K562 (cell line): ENCODE measurements at regions not wholly inside any gene's neighbourhood (a gene's known extent, or its start where the extent isn't known, plus 50 kb on each side); places are given as distances from the start of the nearest gene placed in this dataset.

Experiments
- ATAC-seq: fragments of 200-7000 bp; cut with Tn5 transposase; 3 replicates; pipeline ENCODE4 v1.9.1; 2020; ENCODE audit warnings: moderate library complexity
- BruUV-seq: library from RNA; stranded (reverse); fragments of 400-500 nt; replicated peaks from 2 replicates; lab custom pipeline; 2021; lab: Mats Ljungman, UMichigan
- CTCF ChIA-PET: fragments of 300-600 bp; formaldehyde crosslinking; extraction: SDS; loops from one replicate; lab custom pipeline; 2021; ENCODE audit warnings: low intra/inter-chr PET ratio; lab: Yijun Ruan, JAX
- POLR2A ChIA-PET: fragments of 300-600, 350-650 bp; sonication (Branson Sonifier 250); formaldehyde crosslinking; extraction: SDS; loops from one replicate; lab custom pipeline; 2021; ENCODE audit warnings: antibody characterized with exemption, inconsistent platforms; lab: Yijun Ruan, JAX
- DNase-seq, 4 experiments: peaks; one replicate each; pipeline versions ENCODE4 v3.0.0 to v3.0.0-alpha.2; 2011 to 2018; ENCODE audit warnings: low spot score in 3 of 4, mixed read lengths in 3 of 4; ENCODE audit errors: extremely low read depth in 1 of 4
- FAIRE-seq: peaks from 2 replicates; lab custom pipeline; 2011; peaks lifted over from hg19 to GRCh38; lab: Jason Lieb, UNC
- H2AFZ ChIP-seq: 2 replicates; pipeline ENCODE4 v1.6.0; 2011; ENCODE audit warnings: low read depth, low read length, control low read depth, inconsistent platforms
- H3K27ac ChIP-seq: fragments of 200-600 bp; 3 replicates; pipeline ENCODE4 v1.8.0; 2011; ENCODE audit warnings: low read depth, mild to moderate bottlenecking, control low read depth, inconsistent platforms, low read length, moderate library complexity, mixed read lengths; ENCODE audit errors: extremely low read depth
- H3K27me3 ChIP-seq, 2 experiments: fragments of 300-600 bp in 1 of 2; 2 replicates in 1 of 2; 3 replicates in 1 of 2; pipeline versions ENCODE4 v1.6.0 to v1.8.0; 2011; ENCODE audit warnings: inconsistent platforms in 2 of 2, low read length in 2 of 2, mild to moderate bottlenecking in 1 of 2, mixed read lengths in 1 of 2, moderate library complexity in 1 of 2; ENCODE audit not compliant: control insufficient read depth in 2 of 2, insufficient read depth in 2 of 2
- H3K36me3 ChIP-seq: fragments of 300-600 bp; 3 replicates; pipeline ENCODE4 v1.8.0; 2011; ENCODE audit warnings: mild to moderate bottlenecking, low read length, inconsistent platforms; ENCODE audit not compliant: control insufficient read depth, insufficient read depth
- H3K4me1 ChIP-seq, 2 experiments: fragments of 200-600 bp in 1 of 2; replicated peaks in 1 of 2; 2 replicates in 1 of 2; 3 replicates in 1 of 2; pipeline versions ENCODE4 v1.5.1 to v1.8.0; 2011; ENCODE audit warnings: inconsistent platforms in 2 of 2, low read length in 2 of 2, mild to moderate bottlenecking in 1 of 2, mixed read lengths in 1 of 2, moderate library complexity in 1 of 2; ENCODE audit not compliant: control insufficient read depth in 2 of 2, insufficient read depth in 2 of 2
- H3K4me2 ChIP-seq: 2 replicates; pipeline ENCODE4 v1.6.1; 2011; ENCODE audit warnings: low read length, control low read depth, inconsistent platforms, mixed read lengths; ENCODE audit not compliant: insufficient read depth
- H3K4me3 ChIP-seq: fragments of 200-600 bp; sonication (generic), shearing (Covaris generic); 2 replicates; pipeline ENCODE4 v1.5.1; 2016; ENCODE audit warnings: control low read depth, inconsistent platforms
- H3K79me2 ChIP-seq: fragments of 200-600 bp; 3 replicates; pipeline ENCODE4 v1.8.0; 2011; ENCODE audit warnings: low read length, inconsistent platforms; ENCODE audit not compliant: control insufficient read depth, insufficient read depth
- H3K9ac ChIP-seq, 2 experiments: 2 replicates each; pipeline versions ENCODE4 v1.6.0 to v1.6.1; 2011; ENCODE audit warnings: low read depth in 2 of 2, low read length in 2 of 2, control low read depth in 1 of 2, inconsistent platforms in 1 of 2, mild to moderate bottlenecking in 1 of 2, mixed read lengths in 1 of 2; ENCODE audit not compliant: insufficient read depth in 1 of 2
- H3K9me1 ChIP-seq: one replicate; pipeline ENCODE4 v1.6.0; 2011; ENCODE audit warnings: inconsistent platforms, mild to moderate bottlenecking, low read length, moderate library complexity; ENCODE audit not compliant: control insufficient read depth, insufficient read depth
- H3K9me3 ChIP-seq: replicated peaks from 2 replicates; pipeline ENCODE4 v1.5.1; 2011; ENCODE audit warnings: low read depth, low read length, inconsistent platforms; ENCODE audit not compliant: control insufficient read depth, insufficient read depth
- H4K20me1 ChIP-seq: replicated peaks from 2 replicates; pipeline ENCODE4 v1.6.1; 2011; ENCODE audit warnings: low read length, inconsistent platforms, mixed read lengths; ENCODE audit not compliant: control insufficient read depth, insufficient read depth
- BACH1 ChIP-seq: fragments of 200-800 bp; sonication (Bioruptor generic); IDR thresholded peaks from 2 replicates; pipeline ENCODE4 v1.6.1; 2016; ENCODE audit warnings: missing genetic modification characterization, missing compliant biosample characterization
- CBX5 ChIP-seq: IDR thresholded peaks from 2 replicates; pipeline ENCODE4 v1.6.1; 2014; ENCODE audit warnings: low read depth, borderline replicate concordance
- DMBX1 ChIP-seq: fragments of 250-450 bp; sonication (Bioruptor Pico); IDR thresholded peaks from 2 replicates; pipeline ENCODE4 v1.8.0; 2022; ENCODE audit warnings: inconsistent platforms, mild to moderate bottlenecking, moderate library complexity, borderline replicate concordance
- EP400 ChIP-seq: fragments of 450-650 bp; IDR thresholded peaks from 2 replicates; pipeline ENCODE4 v1.6.1; 2017; ENCODE audit warnings: antibody characterized with exemption, mild to moderate bottlenecking, moderate library complexity
- GABPB2 ChIP-seq: fragments of 250-450 bp; sonication (Bioruptor Pico); conservative IDR thresholded peaks from 2 replicates; pipeline ENCODE4 v1.5.1; 2021; ENCODE audit warnings: mild to moderate bottlenecking
- MLX ChIP-seq, 2 experiments: fragments of 450-650 bp in 1 of 2; sonication (generic) in 1 of 2; formaldehyde crosslinking; conservative IDR thresholded peaks; 2 replicates each; pipeline versions ENCODE4 v1.4.0 to v1.8.1; 2020 to 2022; ENCODE audit warnings: mild to moderate bottlenecking in 1 of 2, missing genetic modification reagents in 1 of 2
- PCBP1 ChIP-seq: fragments of 200-400 bp; formaldehyde crosslinking; IDR thresholded peaks from 2 replicates; pipeline ENCODE4 v1.6.1; 2018; ENCODE audit warnings: mild to moderate bottlenecking, low read depth, low read length; ENCODE audit not compliant: poor library complexity, severe bottlenecking
- TAF1 ChIP-seq: IDR thresholded peaks from 2 replicates; pipeline ENCODE4 v1.6.1; 2011; ENCODE audit warnings: mild to moderate bottlenecking, low read length, moderate library complexity; ENCODE audit not compliant: insufficient read depth, control insufficient read depth, severe bottlenecking; ENCODE audit errors: extremely low read depth
- TAF7 ChIP-seq: fragments of 450-650 bp; IDR thresholded peaks from 2 replicates; pipeline ENCODE4 v1.6.1; 2016; ENCODE audit warnings: missing genetic modification characterization, missing compliant biosample characterization
- THAP12 ChIP-seq: fragments of 250-450 bp; sonication (Bioruptor Pico); IDR thresholded peaks from 2 replicates; pipeline ENCODE4 v1.9.0; 2021; ENCODE audit warnings: mild to moderate bottlenecking, inconsistent platforms
- WHSC1 ChIP-seq: IDR thresholded peaks from one replicate; pipeline ENCODE4 v1.6.1; 2012; ENCODE audit warnings: low read length, control low read depth, inconsistent platforms
- ZEB2 ChIP-seq: fragments of 450-650 bp; IDR thresholded peaks from 2 replicates; pipeline ENCODE4 v1.6.1; 2016
- ZNF398 ChIP-seq: fragments of 250-450 bp; sonication (Bioruptor Pico); IDR thresholded peaks from 2 replicates; pipeline ENCODE4 v1.8.0; 2021; ENCODE audit warnings: moderate library complexity, mild to moderate bottlenecking, inconsistent platforms
- ZNF431 ChIP-seq: sonication (generic); formaldehyde crosslinking; IDR thresholded peaks from 2 replicates; pipeline ENCODE4 v1.8.0; 2022; ENCODE audit warnings: mild to moderate bottlenecking, missing genetic modification reagents
- ZNF655 ChIP-seq: fragments of 250-450 bp; sonication (Bioruptor Pico); IDR thresholded peaks from 2 replicates; pipeline ENCODE4 v1.5.0; 2021
- ZNF707 ChIP-seq: fragments of 250-450 bp; sonication (Bioruptor Pico); conservative IDR thresholded peaks from 2 replicates; pipeline ENCODE4 v1.8.0; 2022; ENCODE audit warnings: inconsistent platforms, mild to moderate bottlenecking, moderate library complexity
- WGBS: fragments of 100-300 bp; shearing (Covaris generic); methylation state at CpG from one replicate; pipeline ENCODE4 v1.1.6; 2016; ENCODE audit warnings: low coverage, mixed read lengths; ENCODE audit not compliant: insufficient coverage; ENCODE audit errors: missing lambda C conversion rate; 5-methylcytosine and 5-hydroxymethylcytosine counted together
- in situ Hi-C: fragments of 300-500 bp; cut with MboI; formaldehyde crosslinking; loops from 4 replicates; pipeline ENCODE4 v1.15.0; 2018; ENCODE audit warnings: inconsistent platforms, mixed read lengths
- intact Hi-C: fragments of 100-400 bp; cut with micrococcal nuclease; formaldehyde crosslinking; loops from 2 replicates; pipeline ENCODE4 v1.14.2; 2022

GRCh38 chr2:180570864-180571263, 409.5 kb upstream of the UBE2E3 start (continued):
- no peak for TF ChIP-seq THAP12 (CRISPR knock-in tag)
- TF ChIP-seq TAF1: no peak
- no peak for TF ChIP-seq TAF7 (tag)
- no peak for TF ChIP-seq CBX5
- TF ChIP-seq EP400: no peak
- no peak for TF ChIP-seq GABPB2 (CRISPR knock-in tag)
- TF ChIP-seq ZNF707 (CRISPR knock-in tag): no peak

GRCh38 chr2:180564051-180564450, 416.4 kb upstream of the UBE2E3 start:
- ATAC-seq: no peak
- H3K4me1 ChIP-seq: no peaks in the 10 kb centered on the region
- H3K79me2 ChIP-seq: no peaks in the 10 kb centered on the region
- intact Hi-C loops: no loop called here
- H3K27ac ChIP-seq: no peak overlapping the region
- no peaks in the 10 kb centered on the region for H4K20me1 ChIP-seq
- H3K27me3 ChIP-seq: no peaks in the 10 kb centered on the region
- H2AFZ ChIP-seq: no peak overlapping the region
- H3K36me3 ChIP-seq: no peaks in the 10 kb centered on the region
- no peaks in the 10 kb centered on the region for H3K9me1 ChIP-seq
- no peak for DNase-seq
- no peak overlapping the region for H3K4me2 ChIP-seq
- no peak overlapping the region for H3K4me3 ChIP-seq
- BruUV-seq: no TSS peak
- no peaks in the 10 kb centered on the region; the same call in 1 of the 2 replicates for H3K9me3 ChIP-seq
- CTCF ChIA-PET: no interaction called here
- POLR2A ChIA-PET: no interaction called here
- in situ Hi-C loops: no loop called here
- 0% methylated on average over 2 of the region's 2 CpGs for WGBS
- H3K9ac ChIP-seq: no peak overlapping the region
- FAIRE-seq: no peak
- TF ChIP-seq ZEB2 (no peak), ZNF655 (CRISPR knock-in tag) (no peak), DMBX1 (CRISPR knock-in tag) (no peak), BACH1 (tag) (no peak), MLX (CRISPR knock-in tag; conservative IDR thresholded peaks at IDR 0.05) (no peak), PCBP1 (no peak), WHSC1 (no peak), ZNF431 (CRISPR knock-in tag) (no peak), ZNF398 (CRISPR knock-in tag) (no peak)
